ENCODE measurements at regions not wholly inside any gene's neighbourhood (a gene's known extent, or its start where the extent isn't known, plus 50 kb on each side); places are given as distances from the start of the nearest gene placed in this dataset.

GRCh38 chr5:61805101-61805500 lies 473.0 kb downstream of the ZSWIM6 start:
- DNase-seq (no peak), ATAC-seq (no peak)
- intact Hi-C loops (cut with DNase I), result no loop called here

- ATAC-seq (no peak), DNase-seq (no peak)
- intact Hi-C loops (cut with DNase I), result no loop called here
These were observed 474.5 kb downstream of the ZSWIM6 start for GRCh38 chr5:61806491-61807020.

- ATAC-seq, result no peak
- intact Hi-C loops (cut with DNase I), result no loop called here
These were observed 476.0 kb downstream of the ZSWIM6 start for GRCh38 chr5:61808091-61808490.

GRCh38 chr5:61808909-61809308 lies 476.9 kb downstream of the ZSWIM6 start:
- DNase-seq (no peak), ATAC-seq (no peak)
- intact Hi-C loops (cut with DNase I), result no loop called here

More at GRCh38 chr5:61808091-61808490, 476.0 kb downstream of the ZSWIM6 start:
- DNase-seq, result no peak

GRCh38 chr5:61809651-61810050 lies 477.6 kb downstream of the ZSWIM6 start:
- ATAC-seq (no peak), DNase-seq (no peak)
- intact Hi-C loops (cut with DNase I), result no loop called here

GRCh38 chr5:61811052-61811451 lies 479.0 kb downstream of the ZSWIM6 start:
- no peak for ATAC-seq
- intact Hi-C loops (cut with DNase I), result no loop called here
- DNase-seq, result no peak

- ATAC-seq (no peak), DNase-seq (no peak)
- intact Hi-C loops (cut with DNase I), result no loop called here
These were observed 481.3 kb downstream of the ZSWIM6 start for GRCh38 chr5:61813361-61813760.

- DNase-seq (no peak), ATAC-seq (no peak)
- intact Hi-C loops (cut with DNase I), result no loop called here
These were observed 483.3 kb downstream of the ZSWIM6 start for GRCh38 chr5:61815339-61815738.

- ATAC-seq (no peak), DNase-seq (no peak)
- intact Hi-C loops (cut with DNase I), result no loop called here
These were observed 484.1 kb downstream of the ZSWIM6 start for GRCh38 chr5:61816146-61816545.

- intact Hi-C loops (cut with DNase I), result no loop called here
- DNase-seq (no peak), ATAC-seq (no peak)
These were observed 484.8 kb downstream of the ZSWIM6 start for GRCh38 chr5:61816585-61817450.

- intact Hi-C loops (cut with DNase I), result no loop called here
- DNase-seq (peak; percentile 35), ATAC-seq (peak; percentile 81 to 83)
These were observed 485.6 kb downstream of the ZSWIM6 start for GRCh38 chr5:61817472-61818326.

GRCh38 chr5:61820836-61821235 lies 485.2 kb upstream of the KIF2A start:
- ATAC-seq, result no peak
- DNase-seq, result no peak
- intact Hi-C loops (cut with DNase I), result no loop called here

- intact Hi-C loops (cut with DNase I), result no loop called here
- ATAC-seq, result no peak
- DNase-seq, result no peak
These were observed 484.4 kb upstream of the KIF2A start for GRCh38 chr5:61821561-61821960.

- ATAC-seq (no peak), DNase-seq (no peak)
- intact Hi-C loops (cut with DNase I), result no loop called here
These were observed 483.4 kb upstream of the KIF2A start for GRCh38 chr5:61822584-61822983.

GRCh38 chr5:61823065-61823464 lies 482.9 kb upstream of the KIF2A start:
- intact Hi-C loops (cut with DNase I), result no loop called here
- ATAC-seq (no peak), DNase-seq (no peak)

- intact Hi-C loops (cut with DNase I), result no loop called here
- DNase-seq (no peak), ATAC-seq (no peak)
These were observed 482.2 kb upstream of the KIF2A start for GRCh38 chr5:61823781-61824180.

- intact Hi-C loops (cut with DNase I), result no loop called here
- no peak for ATAC-seq
- DNase-seq, result no peak
These were observed 481.6 kb upstream of the KIF2A start for GRCh38 chr5:61824396-61824795.

GRCh38 chr5:61827445-61827975 lies 478.5 kb upstream of the KIF2A start:
- DNase-seq, result no peak
- intact Hi-C loops (cut with DNase I), result no loop called here
- ATAC-seq, result no peak

GRCh38 chr5:61828856-61829255 lies 477.1 kb upstream of the KIF2A start:
- intact Hi-C loops (cut with DNase I), result no loop called here
- no peak for ATAC-seq
- no peak for DNase-seq

- ATAC-seq (no peak), DNase-seq (no peak)
- intact Hi-C loops (cut with DNase I), result no loop called here
These were observed 474.3 kb upstream of the KIF2A start for GRCh38 chr5:61831736-61832135.

Measured in left cardiac atrium (tissue), 4 donors.